ENCODE measurements at regions not wholly inside any gene's neighbourhood (a gene's known extent, or its start where the extent isn't known, plus 50 kb on each side); places are given as distances from the start of the nearest gene placed in this dataset.

- no peak overlapping the region for H3K4me3 ChIP-seq
- no peaks in the 10 kb centered on the region for H3K27me3 ChIP-seq
- H3K9me3 ChIP-seq, result no peaks in the 10 kb centered on the region
- H3K4me1 ChIP-seq, result peaks cover 0 to 23% (median 8%) of the 10 kb centered on the region in 4 donors
- no peak for DNase-seq
- H3K36me3 ChIP-seq, result no peaks in the 10 kb centered on the region
- intact Hi-C loops (cut with DNase I; ENCODE audit: low total_unique reads), result no loop called here
- WGBS, 5 donors, result 67 to 78% (median 75%) methylated on average over 8 of the region's 8 CpGs
- no peak overlapping the region for H3K27ac ChIP-seq
- TF ChIP-seq POLR2AphosphoS5 (IDR thresholded peaks at IDR 0.05), result no peak
- TF ChIP-seq CTCF (IDR thresholded peaks at IDR 0.05), result no peak
- TF ChIP-seq EP300 (IDR thresholded peaks at IDR 0.05), result no peak
- no peak for TF ChIP-seq POLR2A (IDR thresholded peaks at IDR 0.05)
These were observed 115.5 kb upstream of the RAB27B start for GRCh38 chr18:54712758-54713157.

DNA sequence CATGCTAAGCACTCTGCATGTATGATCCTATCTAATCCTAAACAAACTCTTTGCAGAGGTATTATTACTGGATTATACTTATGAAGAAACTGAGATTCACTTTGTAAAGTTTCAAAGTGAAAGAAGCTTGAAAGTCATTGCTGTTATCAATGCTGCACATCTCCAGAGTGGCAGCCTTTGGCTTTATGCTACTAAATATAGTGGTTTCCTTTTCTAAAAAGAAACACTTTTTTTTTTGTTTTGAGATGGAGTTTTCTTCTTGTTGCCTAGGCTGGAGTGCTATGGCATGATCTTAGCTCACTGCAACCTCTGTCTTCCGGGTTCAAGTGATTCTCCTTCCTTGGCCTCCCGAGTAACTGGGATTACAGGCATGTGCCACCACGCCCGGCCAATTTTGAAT lies 114.9 kb upstream of the RAB27B start:
- intact Hi-C loops (cut with DNase I; ENCODE audit: low total_unique reads), result no loop called here
- peaks cover 0 to 25% (median 9%) of the 10 kb centered on the region in 4 donors for H3K4me1 ChIP-seq
- no peaks in the 10 kb centered on the region for H3K36me3 ChIP-seq
- H3K27ac ChIP-seq, result no peak overlapping the region
- DNase-seq, result no peak
- H3K9me3 ChIP-seq, result no peaks in the 10 kb centered on the region
- TF ChIP-seq POLR2A (IDR thresholded peaks at IDR 0.05) (no peak), CTCF (IDR thresholded peaks at IDR 0.05) (no peak), POLR2AphosphoS5 (IDR thresholded peaks at IDR 0.05) (no peak), EP300 (IDR thresholded peaks at IDR 0.05) (no peak)
- no peaks in the 10 kb centered on the region for H3K27me3 ChIP-seq
- WGBS, 5 donors, result 92 to 98% (median 93%) methylated on average over 4 of the region's 4 CpGs
- H3K4me3 ChIP-seq, result no peak overlapping the region

DNA sequence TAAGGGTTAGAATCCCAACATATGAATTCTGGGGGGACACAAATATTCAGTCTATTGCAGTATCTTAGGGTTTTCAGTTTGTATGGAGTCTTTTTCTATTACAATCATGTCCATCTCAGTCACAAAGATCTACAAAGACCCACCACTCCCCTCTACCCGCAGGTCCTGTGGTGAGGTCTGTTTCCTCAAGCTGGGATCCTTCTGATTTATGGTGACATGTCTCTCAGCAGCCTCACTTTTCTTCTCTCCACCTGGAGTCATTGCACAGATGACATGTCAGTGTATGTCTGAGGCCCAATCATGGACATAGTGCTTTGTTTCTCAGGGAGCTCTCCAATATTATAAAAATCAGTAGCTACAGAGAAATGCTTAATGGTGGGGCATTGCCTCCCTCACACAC lies 113.4 kb upstream of the RAB27B start:
- Histone ChIP-seq H3K4me3 (no peak overlapping the region), H3K36me3 (no peaks in the 10 kb centered on the region), H3K27me3 (no peaks in the 10 kb centered on the region), H3K27ac (no peak overlapping the region), H3K4me1 (peaks cover 0 to 25% (median 9%) of the 10 kb centered on the region in 4 donors), H3K9me3 (no peaks in the 10 kb centered on the region)
- WGBS, 5 donors, result 63 to 89% (median 73%) methylated on average over 1 of the region's 1 CpG
- intact Hi-C loops (cut with DNase I; ENCODE audit: low total_unique reads), result no loop called here
- DNase-seq, result no peak
- no peak for TF ChIP-seq CTCF (IDR thresholded peaks at IDR 0.05)
- no peak for TF ChIP-seq EP300 (IDR thresholded peaks at IDR 0.05)
- no peak for TF ChIP-seq POLR2AphosphoS5 (IDR thresholded peaks at IDR 0.05)
- no peak for TF ChIP-seq POLR2A (IDR thresholded peaks at IDR 0.05)

- intact Hi-C loops (cut with DNase I; ENCODE audit: low total_unique reads), result no loop called here
- H3K27me3 ChIP-seq, result no peaks in the 10 kb centered on the region
- 19 to 53% (median 42%) methylated on average over 2 of the region's 2 CpGs for WGBS, 5 donors
- DNase-seq, result peak; percentile 40 to 75
- H3K9me3 ChIP-seq, result no peaks in the 10 kb centered on the region
- no peak overlapping the region for H3K4me3 ChIP-seq
- peaks cover 0 to 25% (median 7%) of the 10 kb centered on the region in 4 donors for H3K4me1 ChIP-seq
- H3K27ac ChIP-seq, result peak overlapping the region in 4 of 5 donors; percentile 2 to 54 (median 44)
- H3K36me3 ChIP-seq, result no peaks in the 10 kb centered on the region
- TF ChIP-seq POLR2AphosphoS5 (IDR thresholded peaks at IDR 0.05), result peak in 2 of 3 donors; percentile 62 to 77
- TF ChIP-seq CTCF (IDR thresholded peaks at IDR 0.05), result no peak
These were observed 111.7 kb upstream of the RAB27B start for GRCh38 chr18:54716586-54716985.

Data from stomach (tissue), 8 donors.